ENCODE measurements at regions not wholly inside any gene's neighbourhood (a gene's known extent, or its start where the extent isn't known, plus 50 kb on each side); places are given as distances from the start of the nearest gene placed in this dataset.

DNA sequence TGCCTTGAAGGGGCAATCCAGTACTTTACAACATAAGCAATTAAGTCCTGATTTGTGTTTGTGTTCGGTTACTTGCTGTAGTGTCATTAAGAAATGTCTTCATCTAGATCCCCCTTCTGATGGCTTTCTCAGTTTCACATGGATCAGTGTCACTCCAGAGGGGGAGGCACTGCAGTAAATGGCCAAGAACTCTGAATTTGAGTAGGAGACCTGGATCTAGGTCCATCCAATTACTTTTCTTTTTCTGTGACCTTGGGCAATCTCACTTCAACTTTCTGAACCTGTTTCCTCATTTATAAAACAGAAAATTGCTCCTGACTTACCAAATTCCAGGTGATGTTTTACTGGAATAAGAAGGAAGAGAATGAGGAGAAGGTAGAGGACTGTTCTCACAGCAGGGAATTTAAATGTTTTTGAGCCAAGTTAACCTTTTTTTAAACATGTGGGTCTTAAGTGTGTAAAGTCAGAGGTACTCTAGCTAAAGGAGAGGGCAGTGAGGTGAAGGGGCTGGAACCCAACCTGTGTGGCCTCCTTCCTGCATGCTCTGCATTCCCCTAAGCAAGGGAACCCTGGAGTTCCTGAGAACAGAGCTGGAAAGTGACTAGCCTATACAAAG is 285.5 kb downstream of the HACE1 start:
- no peak for DNase-seq (ENCODE audit: low read depth in 2 of 2)

GRCh38 chr6:104573350-104573749 is 286.4 kb downstream of the HACE1 start:
- no peak for DNase-seq (ENCODE audit: low read depth in 2 of 2)

DNA sequence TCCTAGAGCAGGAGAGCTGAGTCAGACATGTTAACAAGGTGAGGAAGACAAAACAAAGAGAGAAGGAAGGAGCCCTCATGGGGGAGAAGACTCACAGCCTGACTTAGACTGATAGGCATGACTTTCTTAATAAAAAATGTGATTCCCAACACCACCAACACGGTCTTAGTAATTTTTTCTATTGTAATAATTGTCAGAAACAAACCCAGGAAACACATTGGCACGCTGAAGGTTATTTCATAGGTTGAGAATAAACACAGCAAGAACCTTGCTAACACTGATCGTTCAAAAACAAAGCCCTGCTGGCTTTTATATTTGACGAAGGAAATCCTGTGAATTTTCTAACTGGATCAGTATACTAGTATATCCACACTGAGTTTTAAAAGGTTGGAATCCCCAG is 286.8 kb downstream of the HACE1 start:
- no peak for DNase-seq (ENCODE audit: low read depth in 2 of 2)

- no peak for DNase-seq (ENCODE audit: low read depth in 2 of 2)
Measured at GRCh38 chr6:104566411-104566810, 293.3 kb downstream of the HACE1 start.

DNA sequence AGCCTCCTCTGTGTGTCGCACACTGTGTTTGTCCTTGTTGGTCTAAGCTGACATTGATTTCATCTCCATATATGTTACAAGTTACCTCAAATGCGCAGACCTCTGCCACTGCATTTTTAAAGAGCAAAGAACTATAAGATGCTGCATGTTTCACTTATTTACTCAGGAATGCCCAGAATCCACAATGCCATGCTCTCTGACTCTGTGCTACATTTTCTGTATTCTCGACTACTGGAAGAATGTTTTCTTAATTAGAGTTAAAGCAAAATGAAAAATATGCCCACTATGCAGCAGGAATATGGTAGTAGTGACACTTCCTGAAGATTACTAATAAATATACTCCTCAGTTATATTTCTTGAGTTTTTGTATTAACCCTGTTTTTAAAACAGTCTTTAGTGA is 296.4 kb downstream of the HACE1 start:
- DNase-seq (ENCODE audit: low read depth in 2 of 2), result no peak

- DNase-seq (ENCODE audit: low read depth in 2 of 2), result no peak
Measured at GRCh38 chr6:104559435-104560202, 300.1 kb downstream of the HACE1 start.

DNA sequence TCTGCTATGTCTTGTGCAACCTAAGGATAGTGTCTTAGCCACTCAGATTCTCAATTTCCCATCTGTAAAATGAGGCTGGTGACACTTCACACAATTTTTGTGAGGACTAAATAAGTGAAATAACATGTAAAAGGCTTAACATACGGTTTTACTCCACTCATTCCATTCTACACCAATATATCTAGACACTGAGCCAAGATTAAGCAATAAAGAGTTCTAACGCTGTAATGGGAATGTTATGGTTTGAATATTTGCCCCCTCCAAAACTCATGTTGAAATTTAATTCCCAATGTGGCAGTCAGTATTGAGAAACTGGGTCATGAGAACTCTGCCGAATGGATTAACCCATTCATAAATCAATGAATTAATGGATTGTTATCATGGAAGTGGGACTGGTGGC is 301.0 kb downstream of the HACE1 start:
- DNase-seq (ENCODE audit: low read depth in 2 of 2), result peak; percentile 27 to 34

GRCh38 chr6:104548297-104548696 is 311.4 kb downstream of the HACE1 start:
- no peak for DNase-seq (ENCODE audit: low read depth in 2 of 2)

DNA sequence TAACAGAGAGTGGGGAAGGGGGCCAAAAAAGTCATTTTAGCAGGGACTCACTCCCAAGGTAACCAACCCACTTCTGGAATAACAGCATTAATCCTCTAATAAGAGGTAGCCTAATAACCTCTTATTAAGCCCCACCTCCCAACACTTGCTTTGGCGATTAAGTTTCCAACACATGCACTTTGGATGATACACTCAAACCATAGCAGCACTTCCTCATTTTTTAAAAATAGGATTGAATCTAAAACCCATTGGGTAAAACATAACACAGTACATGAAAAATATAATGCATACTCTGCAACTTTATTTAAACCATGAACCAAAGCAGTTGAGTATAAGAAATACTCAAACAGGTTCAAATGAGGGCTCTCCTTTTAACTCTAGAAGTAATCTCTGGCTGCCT is 318.3 kb downstream of the HACE1 start:
- no peak for DNase-seq (ENCODE audit: low read depth in 2 of 2)

GRCh38 chr6:104540743-104541142 is 319.0 kb downstream of the HACE1 start:
- peak; percentile 67 to 70 for DNase-seq (ENCODE audit: low read depth in 2 of 2)

DNA sequence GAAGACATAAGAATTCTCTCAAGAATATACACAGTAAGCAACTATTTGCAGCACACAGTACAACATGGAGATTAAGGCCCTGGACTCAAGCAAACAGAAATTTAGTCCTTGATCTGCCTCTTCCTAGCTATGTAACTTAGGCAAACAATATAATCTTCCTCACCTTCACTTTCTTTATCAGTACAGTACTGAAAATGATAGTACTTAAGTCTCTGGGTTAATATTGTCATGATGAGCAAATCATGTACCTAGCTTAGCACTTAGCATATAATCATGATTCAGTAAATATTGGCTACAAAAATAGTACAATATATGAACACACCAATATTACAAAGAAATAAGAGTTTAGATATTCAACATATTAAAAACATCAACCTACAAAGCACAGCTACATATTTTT is 320.5 kb downstream of the HACE1 start:
- DNase-seq (ENCODE audit: low read depth in 2 of 2), result no peak

GRCh38 chr6:104537872-104538271 is 321.8 kb downstream of the HACE1 start:
- DNase-seq (ENCODE audit: low read depth in 2 of 2), result no peak

- peak; percentile 58 to 62 for DNase-seq (ENCODE audit: low read depth in 2 of 2)
Measured at GRCh38 chr6:104537180-104537579, 322.5 kb downstream of the HACE1 start.

DNA sequence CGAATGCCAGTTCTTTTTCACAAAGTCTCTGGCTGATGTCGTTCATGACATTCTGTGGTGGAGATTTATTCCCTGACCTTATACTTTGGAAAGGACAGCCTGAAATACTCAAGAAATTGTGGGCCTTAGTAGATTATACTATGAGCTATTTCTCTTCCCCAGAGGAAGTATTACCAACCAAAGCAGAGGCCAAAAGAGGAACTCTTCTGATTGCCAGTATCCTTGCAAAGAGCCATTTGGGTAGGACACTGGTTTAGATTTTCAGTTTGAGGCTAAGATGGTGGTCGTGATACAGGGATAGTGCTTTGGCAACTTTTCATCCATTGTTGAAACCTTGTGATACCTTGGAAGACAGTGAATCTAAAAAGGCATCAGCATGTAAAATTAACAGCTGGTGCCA is 327.3 kb downstream of the HACE1 start:
- DNase-seq (ENCODE audit: low read depth in 2 of 2), result no peak

- no peak for DNase-seq (ENCODE audit: low read depth in 2 of 2)
Measured at GRCh38 chr6:104531646-104532045, 328.1 kb downstream of the HACE1 start.

- no peak for DNase-seq (ENCODE audit: low read depth in 2 of 2)
Measured at GRCh38 chr6:104527761-104528415, 331.8 kb downstream of the HACE1 start.

DNA sequence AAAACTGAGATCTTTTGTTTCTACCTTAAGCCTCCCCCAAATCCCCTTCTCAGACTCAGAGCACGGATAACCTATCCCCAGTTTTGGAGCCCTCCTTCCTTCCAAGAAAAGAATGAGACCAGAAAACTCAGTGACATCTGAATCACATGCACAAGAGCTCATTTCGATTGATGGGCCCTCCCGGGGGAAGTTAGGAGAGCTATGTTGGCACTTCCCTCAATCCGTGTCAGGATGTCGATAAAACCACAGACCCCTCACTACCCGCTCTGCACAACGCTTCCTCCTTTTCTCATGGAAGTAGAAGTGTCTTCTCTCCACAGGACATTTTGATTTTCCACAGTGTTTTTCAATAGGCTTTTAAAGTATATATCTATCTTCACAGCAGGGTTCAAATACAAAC is 332.4 kb downstream of the HACE1 start:
- DNase-seq (ENCODE audit: low read depth in 2 of 2), result no peak

- no peak for DNase-seq (ENCODE audit: low read depth in 2 of 2)
Measured at GRCh38 chr6:104526376-104526775, 333.3 kb downstream of the HACE1 start.

GRCh38 chr6:104525677-104526322 is 333.9 kb downstream of the HACE1 start:
- DNase-seq (ENCODE audit: low read depth in 2 of 2), result peak; percentile 52 to 56

DNA sequence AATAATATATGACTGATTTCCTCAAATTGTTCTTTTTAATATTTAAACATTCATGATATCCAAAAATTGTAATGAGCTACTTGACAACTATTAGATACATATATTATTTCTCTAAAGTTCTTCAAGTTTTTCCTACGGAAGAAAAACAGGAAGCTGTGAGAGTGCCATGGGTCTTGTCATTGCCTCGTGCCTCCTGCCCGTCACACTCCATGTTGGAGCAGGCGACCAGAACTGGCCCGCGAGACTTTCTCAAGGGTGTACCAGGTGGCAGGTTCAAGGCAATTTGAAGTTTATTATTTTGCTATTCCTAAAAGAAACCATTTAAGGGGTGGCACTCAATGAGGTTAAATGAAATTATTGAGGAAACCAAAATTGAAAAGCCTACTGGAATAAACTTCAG is 337.2 kb downstream of the HACE1 start:
- no peak for DNase-seq (ENCODE audit: low read depth in 2 of 2)

- no peak for DNase-seq (ENCODE audit: low read depth in 2 of 2)
Measured at GRCh38 chr6:104521176-104521575, 338.5 kb downstream of the HACE1 start.

- no peak for DNase-seq (ENCODE audit: low read depth in 2 of 2)
Measured at GRCh38 chr6:104519566-104519965, 340.2 kb downstream of the HACE1 start.

DNA sequence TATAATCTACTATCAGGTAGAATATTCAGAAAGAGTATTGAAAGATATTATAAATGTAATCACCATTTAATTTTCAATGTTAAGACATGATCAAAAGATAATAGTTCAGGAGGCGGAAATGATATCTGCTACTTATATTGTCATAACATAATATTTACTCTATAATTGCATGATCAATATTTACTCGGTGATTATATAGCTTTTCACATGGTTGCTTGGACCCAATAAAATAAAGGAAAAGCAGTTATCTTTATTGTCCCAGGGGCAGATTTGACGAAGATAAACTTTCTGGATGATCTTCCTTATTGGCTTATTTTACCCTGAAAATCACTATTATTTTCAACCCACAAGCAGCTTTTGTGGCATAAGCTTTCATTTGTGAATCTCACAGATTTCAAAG is 350.4 kb downstream of the HACE1 start:
- no peak for DNase-seq (ENCODE audit: low read depth in 2 of 2)
